Stimulated activated CD8-positive, alpha-beta memory T cell treated with anti-CD3 and anti-CD28 coated beads, Interleukin-12 subunit alpha, Interleukin-12 subunit beta, amount 100 ng/mL, for 24 hours (primary cell): ENCODE measurements at regions not wholly inside any gene's neighbourhood (a gene's known extent, or its start where the extent isn't known, plus 50 kb on each side); places are given as distances from the start of the nearest gene placed in this dataset.
"Not testable (repeated sequence)": the region's sequence is repeated elsewhere in the genome, so short reads cannot be mapped to it uniquely, and the experiment has no call there.

Source experiments
- DNase-seq: peaks from one replicate; pipeline ENCODE4 v3.0.0-alpha.2; 2020; ENCODE audit errors: extremely low read depth

- DNase-seq: no peak
These were observed 520.9 kb upstream of the CDH5 start for GRCh38 chr16:65845466-65846209.

DNA sequence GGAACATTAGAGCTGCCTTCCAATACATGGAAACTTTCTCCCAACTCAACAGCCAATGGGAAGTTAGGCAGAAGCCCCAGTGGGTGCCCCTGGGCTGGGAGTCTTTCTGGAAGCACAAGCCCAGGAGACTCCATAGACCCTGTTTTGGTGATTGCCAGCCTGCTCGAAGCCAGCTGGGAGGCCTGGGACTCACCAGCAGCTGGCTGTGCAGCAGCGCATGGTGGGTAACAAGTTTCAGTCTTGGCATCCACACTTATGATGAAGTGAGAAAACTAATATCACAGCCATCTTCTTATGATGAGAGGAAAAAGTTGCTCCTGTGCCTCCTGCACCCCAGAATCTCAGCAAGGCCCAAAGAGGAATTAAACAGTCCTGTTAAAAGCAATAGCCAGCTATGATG, 522.5 kb upstream of the CDH5 start:
- no peak for DNase-seq

- no peak for DNase-seq
These were observed 524.4 kb upstream of the CDH5 start for GRCh38 chr16:65842067-65842466.

GRCh38 chr16:65838001-65838400, 528.5 kb upstream of the CDH5 start:
- no peak for DNase-seq

GRCh38 chr16:65837464-65837863, 529.0 kb upstream of the CDH5 start:
- DNase-seq: no peak

DNA sequence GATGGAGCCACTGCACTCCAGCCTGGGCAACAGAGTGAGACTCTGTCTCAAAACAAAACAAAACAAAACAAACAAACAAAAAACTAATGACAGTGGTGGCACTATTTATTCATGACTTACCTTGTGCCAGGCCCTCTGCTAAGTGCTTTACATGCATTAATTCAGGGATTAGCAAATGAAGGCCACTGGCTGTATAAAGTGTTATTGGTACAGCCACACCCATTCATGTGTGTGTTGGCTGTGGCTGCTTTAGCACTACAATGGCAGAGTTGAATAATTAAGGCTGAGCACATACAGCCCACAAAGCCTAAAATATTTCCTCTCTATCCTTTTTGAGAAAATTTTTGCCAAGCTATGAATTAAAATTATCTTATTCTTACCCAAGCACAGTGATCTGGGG, 531.8 kb upstream of the CDH5 start:
- DNase-seq: no peak

DNA sequence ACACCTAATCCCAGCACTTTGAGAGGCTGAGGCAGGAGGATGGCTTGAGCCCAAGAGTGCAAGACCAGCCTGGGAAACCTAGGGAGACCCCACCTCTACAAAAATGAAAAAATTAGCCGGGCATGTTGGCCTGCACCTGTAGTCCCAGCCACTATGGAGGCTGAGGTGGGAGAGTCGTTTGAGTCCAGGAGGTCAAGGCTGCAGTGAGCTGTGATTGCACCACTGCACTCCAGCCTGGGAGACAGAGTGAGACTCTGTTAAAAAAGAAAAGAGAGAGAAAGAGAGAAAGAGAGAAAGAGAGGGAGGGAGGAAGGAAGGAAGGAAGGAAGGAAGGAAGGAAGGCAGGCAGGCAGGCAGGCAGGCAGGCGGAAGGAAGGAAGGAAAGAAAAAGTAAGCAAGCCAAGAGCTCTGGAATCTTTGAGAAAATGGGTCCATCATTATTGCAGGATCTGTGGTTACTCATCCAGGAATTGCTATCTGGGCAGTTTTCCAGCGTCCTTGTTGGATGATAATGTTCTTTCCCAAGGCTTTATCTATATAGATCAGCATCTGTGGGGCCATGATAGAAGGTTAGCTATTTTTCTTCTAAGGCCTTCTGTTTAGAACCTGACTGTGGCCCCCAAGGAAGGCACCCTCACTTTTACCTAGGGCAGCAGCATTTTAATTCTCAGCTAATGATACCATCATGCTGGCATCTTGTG, 533.2 kb upstream of the CDH5 start:
- no peak for DNase-seq

- no peak for DNase-seq
These were observed 533.8 kb upstream of the CDH5 start for GRCh38 chr16:65832679-65833078.

- no peak for DNase-seq
These were observed 534.4 kb upstream of the CDH5 start for GRCh38 chr16:65831903-65832666.

GRCh38 chr16:65829076-65829475, 537.4 kb upstream of the CDH5 start:
- no peak for DNase-seq

DNA sequence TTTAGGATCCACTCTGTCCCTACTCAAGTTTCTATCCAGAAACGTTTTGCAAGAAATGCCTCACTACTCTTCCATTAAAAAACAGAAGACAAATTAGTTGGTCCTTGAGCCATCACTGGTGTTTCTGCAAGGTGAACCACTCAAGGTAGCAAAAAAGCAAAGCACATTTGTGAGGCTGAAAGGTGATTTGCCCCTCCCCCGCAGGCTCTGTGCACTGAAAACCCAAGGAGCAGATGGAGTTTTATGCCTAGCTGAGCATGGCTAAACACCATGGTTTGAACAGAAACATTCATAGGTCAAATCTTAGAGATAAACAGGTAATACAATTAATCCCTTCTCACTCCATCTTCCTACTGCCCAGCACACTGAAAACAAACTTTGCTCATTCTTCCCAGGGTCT, 538.2 kb upstream of the CDH5 start:
- no peak for DNase-seq

DNA sequence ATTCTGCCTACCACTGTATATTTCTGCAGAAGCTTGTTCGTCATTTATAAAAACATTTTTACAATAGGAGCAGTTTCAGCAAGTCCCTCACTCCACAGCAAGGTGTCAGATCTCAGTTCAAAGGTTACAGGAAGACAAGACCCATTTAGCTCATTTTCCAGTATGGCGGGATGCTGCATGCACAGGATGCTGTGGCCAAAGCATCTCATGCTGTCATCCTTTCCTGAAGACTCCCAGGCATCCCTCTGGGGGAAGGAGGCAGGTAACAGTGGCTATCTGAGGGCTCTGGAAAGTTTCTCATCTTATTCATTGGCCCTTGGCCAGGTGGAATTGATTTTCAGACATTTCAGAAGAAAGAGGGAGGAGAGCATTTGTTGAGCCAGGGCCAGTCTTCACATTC, 539.3 kb upstream of the CDH5 start:
- no peak for DNase-seq

DNA sequence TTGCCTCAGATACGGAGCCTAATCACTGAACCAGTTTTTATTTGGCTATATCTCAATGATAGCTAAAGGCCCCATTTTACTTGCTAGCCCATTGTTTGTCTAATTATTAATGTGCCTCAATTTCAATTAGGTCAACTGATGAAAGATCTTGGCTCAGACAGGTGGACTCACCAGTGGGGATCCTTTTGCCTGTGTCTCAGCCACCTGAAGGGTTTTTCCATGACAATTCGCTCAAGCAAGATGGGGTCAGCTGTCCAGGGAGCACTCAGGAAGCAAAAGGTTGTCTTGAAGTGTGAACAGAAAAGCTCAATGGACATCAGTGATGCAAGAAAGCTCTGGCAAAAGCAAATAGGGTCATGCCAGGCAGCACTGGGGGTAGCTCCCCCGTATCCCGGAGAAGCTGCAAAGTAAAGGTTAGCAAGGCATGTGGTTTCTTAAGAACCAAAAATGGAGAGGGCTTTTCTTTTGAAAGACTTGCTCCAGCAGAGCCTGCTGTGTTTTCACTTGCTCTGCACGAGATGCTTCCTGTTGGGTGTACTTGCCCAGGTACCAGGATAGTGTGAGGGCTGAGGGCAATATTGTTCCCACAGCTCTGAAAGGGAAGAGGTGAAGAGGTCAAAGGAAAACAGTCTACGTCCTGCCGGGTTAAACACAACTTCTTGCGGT, 541.2 kb upstream of the CDH5 start:
- no peak for DNase-seq

GRCh38 chr16:65822148-65822547, 544.3 kb upstream of the CDH5 start:
- DNase-seq: no peak

GRCh38 chr16:65819136-65819898, 547.2 kb upstream of the CDH5 start:
- DNase-seq: no peak

DNA sequence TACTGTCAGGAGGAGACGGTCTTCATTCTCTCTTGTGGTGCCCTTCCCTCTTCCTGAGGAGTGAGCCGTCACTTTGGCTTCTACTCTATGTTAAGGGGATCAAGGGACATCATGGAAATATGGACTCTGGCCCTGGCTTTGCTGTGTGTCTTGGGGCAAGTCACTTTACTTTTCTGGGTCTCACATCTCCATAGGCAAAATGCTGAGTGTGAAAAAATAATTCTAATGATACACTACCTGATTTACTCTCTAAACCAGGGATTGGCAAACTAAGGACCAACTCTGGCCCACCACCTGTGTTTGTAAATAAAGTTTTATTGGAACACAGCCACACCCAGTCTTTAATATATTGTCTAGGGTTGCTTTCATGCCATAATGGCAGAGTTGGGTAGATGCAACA, 548.7 kb upstream of the CDH5 start:
- no peak for DNase-seq

GRCh38 chr16:65817066-65817465, 549.4 kb upstream of the CDH5 start:
- no peak for DNase-seq

DNA sequence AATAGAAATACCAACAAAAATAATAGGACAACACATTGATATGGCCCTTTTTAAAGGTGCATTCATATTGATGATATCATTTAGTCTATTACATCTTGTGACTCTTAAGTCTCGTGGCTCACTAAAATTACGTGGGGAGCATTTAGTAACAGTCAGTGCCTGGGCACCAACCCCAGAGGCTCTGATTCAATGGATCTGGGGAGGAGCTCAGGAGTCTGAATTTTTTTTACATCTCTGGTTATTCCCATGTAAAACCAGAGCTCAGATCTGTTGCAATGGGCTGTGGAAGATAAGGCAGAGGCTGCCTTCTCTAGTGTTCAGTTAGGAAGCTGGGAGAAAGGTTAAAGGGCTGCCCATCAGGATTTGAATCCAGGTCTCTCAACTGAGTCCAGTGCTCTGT, 549.9 kb upstream of the CDH5 start:
- no peak for DNase-seq

GRCh38 chr16:65815707-65816106, 550.8 kb upstream of the CDH5 start:
- no peak for DNase-seq

- not testable (repeated sequence) for DNase-seq
These were observed 552.6 kb upstream of the CDH5 start for GRCh38 chr16:65813879-65814278.

DNA sequence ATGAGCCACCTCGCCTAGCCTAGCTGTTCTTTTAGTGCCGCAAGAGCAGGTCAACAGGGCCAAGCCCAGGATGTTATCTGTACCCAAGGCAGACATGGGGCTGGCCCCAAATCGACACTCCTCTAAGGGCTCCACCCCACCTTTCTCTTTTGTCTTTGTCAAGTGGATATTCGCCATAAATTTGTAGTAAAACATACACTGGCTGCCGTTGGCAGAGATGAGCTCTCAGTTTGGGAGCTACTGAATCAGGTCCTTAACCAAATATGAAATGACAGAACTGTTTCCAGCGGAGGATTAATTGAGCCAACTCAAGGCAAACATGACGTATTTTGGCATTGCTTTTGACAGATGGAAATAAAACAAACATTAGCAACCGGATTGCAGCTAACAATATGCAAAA, 556.9 kb upstream of the CDH5 start:
- DNase-seq: no peak

DNA sequence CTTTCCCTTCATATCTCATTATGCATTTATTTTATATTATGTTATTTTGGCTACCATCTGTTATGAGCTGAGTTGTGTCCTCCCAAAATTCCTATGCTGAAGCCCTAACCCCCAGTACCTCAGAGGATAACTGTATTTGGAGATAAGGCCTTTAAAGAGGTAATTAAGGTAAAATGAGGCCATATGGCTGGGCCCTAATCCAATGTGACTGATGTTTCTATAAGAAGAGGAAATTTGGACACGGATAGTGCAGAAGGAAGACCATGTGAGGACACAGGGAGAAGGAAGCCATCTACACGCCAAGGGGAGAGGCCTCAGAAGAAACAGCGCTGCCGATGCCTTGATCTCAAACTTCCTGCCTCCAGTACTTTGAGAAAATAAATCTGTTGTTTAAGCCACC, 557.7 kb upstream of the CDH5 start:
- no peak for DNase-seq
